Esophagus mucosa (tissue), 1 donor: ENCODE measurements at regions not wholly inside any gene's neighbourhood (a gene's known extent, or its start where the extent isn't known, plus 50 kb on each side); places are given as distances from the start of the nearest gene placed in this dataset.

Experiments
- ATAC-seq: fragments of 200-7000 bp; cut with Tn5 transposase; one replicate; pipeline ENCODE4 v1.9.1; 2020
- donor health status: DM: yes; HTN: yes; CAD: no.

- ATAC-seq: no peak
Measured at GRCh38 chr1:56390934-56391731, 188.2 kb downstream of the PLPP3 start.

GRCh38 chr1:56390232-56390867 lies 189.0 kb downstream of the PLPP3 start:
- no peak for ATAC-seq

DNA sequence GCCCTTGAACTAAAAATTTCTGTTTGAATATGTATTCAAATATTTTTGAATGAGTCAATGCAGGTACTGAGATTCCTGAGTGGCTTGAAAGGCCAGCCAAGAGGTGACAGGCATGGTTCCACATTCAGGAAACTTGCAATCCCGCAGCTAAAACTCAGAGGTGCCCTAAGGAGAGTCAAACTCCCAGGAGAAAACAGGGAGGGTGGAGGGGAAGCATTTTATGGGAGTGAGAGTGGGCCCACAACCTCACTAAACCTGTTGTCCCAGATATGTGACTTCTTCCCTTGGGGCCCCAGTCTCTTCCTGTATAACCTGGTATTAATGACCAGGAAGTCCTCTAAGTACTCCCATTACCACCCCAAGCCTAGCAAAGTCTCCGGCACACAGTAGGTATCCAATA lies 189.6 kb downstream of the PLPP3 start:
- ATAC-seq: peak; percentile 67

GRCh38 chr1:56387071-56387740 lies 192.2 kb downstream of the PLPP3 start:
- ATAC-seq: no peak

- no peak for ATAC-seq
Measured at GRCh38 chr1:56385314-56385713, 194.0 kb downstream of the PLPP3 start.

GRCh38 chr1:56382929-56383328 lies 196.4 kb downstream of the PLPP3 start:
- no peak for ATAC-seq

GRCh38 chr1:56380531-56380930 lies 198.8 kb downstream of the PLPP3 start:
- no peak for ATAC-seq

- ATAC-seq: no peak
Measured at GRCh38 chr1:56378341-56379070, 200.9 kb downstream of the PLPP3 start.

GRCh38 chr1:56377431-56377830 lies 201.9 kb downstream of the PLPP3 start:
- ATAC-seq: no peak

GRCh38 chr1:56376188-56376984 lies 203.0 kb downstream of the PLPP3 start:
- ATAC-seq: no peak

- ATAC-seq: no peak
Measured at GRCh38 chr1:56375326-56375804, 204.0 kb downstream of the PLPP3 start.

DNA sequence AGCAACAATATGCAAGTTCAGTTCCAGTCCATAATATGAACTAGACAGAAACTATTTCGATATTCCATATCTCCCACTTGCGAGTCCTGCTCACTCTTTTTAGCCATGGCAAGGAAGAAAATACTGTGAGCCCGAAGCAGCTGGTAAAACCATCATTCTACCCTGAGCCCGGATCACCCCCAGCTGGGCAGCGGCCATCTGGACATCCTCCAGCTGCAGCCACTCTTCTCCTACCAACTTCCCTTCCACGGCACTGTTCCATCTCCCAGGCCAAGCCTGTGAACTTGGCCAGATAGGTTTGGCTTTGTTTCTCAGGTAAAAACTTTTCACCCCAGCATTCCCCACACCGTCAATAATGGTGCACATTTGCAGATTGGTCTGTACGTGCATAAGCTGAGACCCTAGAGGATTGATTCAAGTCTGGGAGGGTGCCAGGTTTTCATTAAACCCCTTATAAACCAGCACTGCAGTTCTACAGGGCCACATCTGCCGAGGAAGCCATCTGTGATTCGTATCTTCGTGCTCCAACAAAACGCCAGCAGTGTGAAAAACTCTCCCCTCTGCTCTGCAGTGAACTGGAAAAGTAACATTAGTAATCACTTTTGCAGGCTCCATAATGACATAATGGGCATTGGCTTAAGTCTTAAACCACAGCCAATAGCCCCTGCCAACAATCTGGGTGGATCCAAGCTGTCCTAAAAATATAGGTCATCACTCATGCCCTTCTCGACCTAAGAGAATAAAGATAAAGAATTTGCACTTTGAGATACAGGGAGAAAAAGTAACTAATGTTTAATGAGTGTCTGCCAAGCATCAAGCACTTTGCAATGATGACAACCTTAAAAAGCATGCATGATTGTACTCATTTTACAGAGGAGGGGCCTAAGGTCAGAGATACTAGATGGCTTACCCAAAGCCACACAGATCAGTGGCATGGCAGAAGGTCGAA lies 205.1 kb downstream of the PLPP3 start:
- ATAC-seq: no peak

DNA sequence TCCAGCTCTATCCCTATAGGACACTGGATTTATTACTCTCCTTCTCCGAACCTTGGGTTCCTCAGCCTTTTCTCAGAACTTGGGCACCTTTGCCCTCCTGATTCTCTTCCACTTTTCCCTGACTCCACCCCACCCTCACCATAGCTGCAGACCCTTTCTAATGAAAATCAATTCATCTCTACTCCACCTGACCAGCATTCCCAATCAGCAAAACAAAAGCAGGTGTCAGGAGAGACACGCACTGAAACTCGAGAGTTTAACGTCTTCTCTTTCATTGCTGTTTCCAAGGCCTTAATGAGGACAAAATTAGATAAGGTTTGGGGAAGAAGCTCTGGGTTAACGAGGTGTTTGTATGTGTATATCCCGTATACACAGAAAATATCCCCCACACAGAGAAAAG lies 208.8 kb downstream of the PLPP3 start:
- no peak for ATAC-seq

DNA sequence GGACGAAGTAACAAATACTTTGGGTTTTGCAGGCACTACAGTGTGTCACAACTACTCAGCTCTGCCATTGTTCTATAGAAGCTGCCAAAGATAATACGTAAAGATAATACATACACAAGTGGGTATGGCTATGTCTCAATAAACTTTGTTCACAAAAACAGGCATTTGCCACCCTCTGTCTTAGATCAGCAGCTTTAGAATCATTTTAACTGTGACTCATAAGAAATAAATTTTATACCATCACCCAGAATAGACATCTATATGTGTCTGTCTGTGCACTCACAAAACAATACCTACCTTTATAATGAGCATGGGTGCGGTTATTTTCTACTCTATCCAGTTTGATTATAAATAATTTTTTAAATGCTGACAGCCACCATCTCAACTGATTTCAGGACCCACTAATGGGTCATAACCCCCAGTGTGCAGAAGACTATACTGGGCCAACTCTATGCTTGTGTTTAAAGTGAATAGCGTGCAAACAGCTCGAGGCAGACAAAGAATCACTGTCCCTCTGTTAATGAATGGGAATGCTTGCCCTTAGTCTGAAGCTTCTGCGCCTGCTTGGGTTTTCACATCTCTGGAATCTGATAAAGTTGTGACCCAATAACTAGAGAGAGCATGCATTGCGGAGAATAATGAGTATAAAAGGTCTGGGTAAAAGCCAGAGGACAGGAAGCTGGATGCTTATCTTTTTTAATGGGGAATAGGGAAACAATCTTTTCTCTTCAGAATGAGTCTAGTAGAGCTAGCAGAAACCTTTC lies 216.2 kb downstream of the PLPP3 start:
- ATAC-seq: no peak

GRCh38 chr1:56360021-56360420 lies 219.3 kb downstream of the PLPP3 start:
- no peak for ATAC-seq

GRCh38 chr1:56359056-56359455 lies 220.3 kb downstream of the PLPP3 start:
- ATAC-seq: no peak

DNA sequence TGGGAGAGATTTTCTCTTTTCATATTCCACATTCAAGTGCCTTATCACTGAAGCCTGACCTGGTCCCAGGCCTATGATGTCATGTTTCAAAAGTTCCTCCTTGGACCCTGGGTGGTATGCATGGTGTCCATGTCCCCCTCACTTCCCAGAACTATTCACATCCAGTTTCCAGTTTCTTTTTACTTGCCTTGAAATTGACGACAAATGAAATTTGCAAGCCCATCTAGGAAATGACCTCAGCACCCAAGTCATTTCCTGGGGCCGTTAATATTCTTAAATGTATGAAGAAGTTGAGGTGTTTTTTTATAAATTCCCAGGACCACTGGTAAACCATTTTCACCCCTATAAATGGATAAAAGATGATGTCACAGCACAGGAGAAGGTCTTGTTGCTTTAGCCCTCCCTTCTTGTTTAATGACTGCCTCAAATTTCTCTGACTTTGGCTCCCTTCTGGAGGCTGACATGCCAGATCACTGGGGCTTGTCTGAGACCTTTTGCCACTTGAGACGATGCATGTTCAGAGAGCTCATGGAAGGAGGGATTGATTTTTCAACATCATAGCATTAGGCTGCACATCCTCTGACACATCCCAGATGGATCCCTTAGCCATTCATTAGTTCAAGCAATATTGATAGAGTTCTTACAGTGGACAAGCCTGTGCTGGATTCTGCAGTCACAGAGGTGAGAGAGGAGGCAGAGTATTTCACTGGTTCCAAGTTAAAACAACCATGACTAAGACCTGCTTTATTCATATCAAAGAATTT lies 221.3 kb downstream of the PLPP3 start:
- no peak for ATAC-seq

GRCh38 chr1:56356376-56356990 lies 222.9 kb downstream of the PLPP3 start:
- no peak for ATAC-seq

- ATAC-seq: no peak
Measured at GRCh38 chr1:56355918-56356317, 223.4 kb downstream of the PLPP3 start.
